ENCODE measurements at regions not wholly inside any gene's neighbourhood (a gene's known extent, or its start where the extent isn't known, plus 50 kb on each side); places are given as distances from the start of the nearest gene placed in this dataset.

DNA sequence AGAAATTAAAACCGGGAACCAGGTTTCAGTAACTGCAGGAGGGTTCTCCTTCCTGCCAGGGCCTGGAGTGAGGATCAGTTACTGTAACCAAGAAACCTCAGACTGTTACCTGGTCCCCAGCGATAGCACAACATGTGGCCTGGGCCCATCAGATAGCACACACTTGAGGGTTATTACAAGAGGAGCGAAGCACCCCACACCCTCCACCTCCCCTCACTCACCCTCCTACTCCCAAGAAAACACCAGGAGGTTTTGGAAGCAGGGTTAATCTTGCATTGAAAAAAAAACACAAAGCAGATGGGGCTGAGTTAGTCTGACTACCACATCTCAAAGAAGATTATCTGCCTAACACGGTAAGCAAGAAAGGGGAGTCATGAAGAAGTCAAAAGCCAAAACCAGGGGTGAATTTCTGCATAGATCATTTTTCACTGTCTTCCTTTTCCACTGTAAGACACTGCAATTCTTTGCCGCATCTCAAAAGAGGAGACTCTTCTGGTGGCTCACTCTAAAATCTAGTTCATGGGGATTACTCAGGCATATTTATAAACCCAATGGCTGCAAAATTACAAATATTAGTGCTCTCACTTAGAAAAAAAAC is 75.9 kb upstream of the DOCK9 start:
- TF ChIP-seq, protein P1, sequence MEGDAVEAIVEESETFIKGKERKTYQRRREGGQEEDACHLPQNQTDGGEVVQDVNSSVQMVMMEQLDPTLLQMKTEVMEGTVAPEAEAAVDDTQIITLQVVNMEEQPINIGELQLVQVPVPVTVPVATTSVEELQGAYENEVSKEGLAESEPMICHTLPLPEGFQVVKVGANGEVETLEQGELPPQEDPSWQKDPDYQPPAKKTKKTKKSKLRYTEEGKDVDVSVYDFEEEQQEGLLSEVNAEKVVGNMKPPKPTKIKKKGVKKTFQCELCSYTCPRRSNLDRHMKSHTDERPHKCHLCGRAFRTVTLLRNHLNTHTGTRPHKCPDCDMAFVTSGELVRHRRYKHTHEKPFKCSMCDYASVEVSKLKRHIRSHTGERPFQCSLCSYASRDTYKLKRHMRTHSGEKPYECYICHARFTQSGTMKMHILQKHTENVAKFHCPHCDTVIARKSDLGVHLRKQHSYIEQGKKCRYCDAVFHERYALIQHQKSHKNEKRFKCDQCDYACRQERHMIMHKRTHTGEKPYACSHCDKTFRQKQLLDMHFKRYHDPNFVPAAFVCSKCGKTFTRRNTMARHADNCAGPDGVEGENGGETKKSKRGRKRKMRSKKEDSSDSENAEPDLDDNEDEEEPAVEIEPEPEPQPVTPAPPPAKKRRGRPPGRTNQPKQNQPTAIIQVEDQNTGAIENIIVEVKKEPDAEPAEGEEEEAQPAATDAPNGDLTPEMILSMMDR (conservative IDR thresholded peaks at IDR 0.05 in 1 of 2, IDR thresholded peaks at IDR 0.05 in 1 of 2; ENCODE audit: low read depth in 1 of 2, low read length in 2 of 2), result no peak
- no peak for TF ChIP-seq EZH2 (IDR thresholded peaks at IDR 0.05; ENCODE audit: low read length, missing control alignments)

All from fibroblast of lung (primary cell).